Prostate gland (tissue), 2 donors: ENCODE measurements at regions not wholly inside any gene's neighbourhood (a gene's known extent, or its start where the extent isn't known, plus 50 kb on each side); places are given as distances from the start of the nearest gene placed in this dataset.

Source experiments
- DNase-seq: peaks from one replicate; pipeline ENCODE4 v3.0.0-alpha.2; 2019; ENCODE audit warnings: low spot score
- H3K27ac ChIP-seq, 2 donors: fragments of 200-600 bp; sonication (generic); 2 replicates each; pipeline ENCODE4 v1.5.1; 2017 to 2019
- H3K27me3 ChIP-seq: fragments of 200-600 bp; sonication (generic); replicated peaks from 2 replicates; pipeline ENCODE4 v1.5.1; 2019; ENCODE audit not compliant: insufficient read depth
- H3K36me3 ChIP-seq, 2 donors: fragments of 200-600 bp; sonication (generic); 1 replicate in 1 of 2; 2 replicates in 1 of 2; pipeline versions ENCODE4 v1.5.1 to v1.8.1; 2017 to 2019
- H3K4me1 ChIP-seq: fragments of 200-600 bp; sonication (generic); replicated peaks from 2 replicates; pipeline ENCODE4 v1.5.1; 2019
- H3K4me3 ChIP-seq, 2 donors: fragments of 200-600 bp; sonication (generic); 2 replicates each; pipeline ENCODE4 v1.5.1; 2017 to 2019
- H3K9me3 ChIP-seq: fragments of 200-600 bp; sonication (generic); 2 replicates; pipeline ENCODE4 v1.5.1; 2017
- POLR2A ChIP-seq: fragments of 450-650 bp; IDR thresholded peaks from one replicate; pipeline ENCODE4 v1.6.1; 2016; ENCODE audit warnings: antibody characterized with exemption, mild to moderate bottlenecking
- POLR2AphosphoS5 ChIP-seq: sonication (generic); formaldehyde crosslinking; IDR thresholded peaks from one replicate; pipeline ENCODE4 v1.6.1; 2017; ENCODE audit warnings: antibody characterized with exemption
- WGBS: methylation state at CpG from one replicate; pipeline ENCODE4 v1.1.5; 2018; 5-methylcytosine and 5-hydroxymethylcytosine counted together
- intact Hi-C: fragments of 100-400 bp; cut with DNase I; formaldehyde crosslinking; loops from one replicate; pipeline ENCODE4 v1.14.2; 2022
- TF ChIP-seq, protein P1 (sequence below), 4 experiments: fragments of 200-600 bp in 2 of 4; fragments of 450-650 bp in 2 of 4; sonication (generic) in 2 of 4; IDR thresholded peaks; 1 replicate in 3 of 4; 2 replicates in 1 of 4; pipeline ENCODE4 v1.5.1; 2016 to 2019; ENCODE audit warnings: antibody characterized with exemption in 4 of 4, mild to moderate bottlenecking in 2 of 4, moderate library complexity in 2 of 4

DNA sequence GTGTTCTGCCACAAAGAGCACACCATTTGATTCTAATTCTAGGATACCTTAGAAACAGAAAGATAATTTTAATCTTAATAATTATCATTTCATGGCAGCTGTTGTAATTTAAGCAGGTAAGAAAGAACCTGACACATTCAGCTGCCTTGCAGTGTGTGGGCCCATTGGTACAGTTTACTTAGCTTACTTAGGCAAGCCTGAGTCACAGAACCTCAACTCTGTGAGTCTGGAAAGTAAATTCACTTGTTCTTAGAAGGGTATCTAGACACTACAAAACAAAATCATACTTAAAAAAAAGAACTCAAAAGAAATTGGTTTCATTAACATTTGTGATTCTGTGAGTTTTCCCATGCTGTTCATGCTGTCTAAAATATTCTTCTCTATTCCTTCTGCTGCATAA lies 956.3 kb upstream of the SLC39A10 start:
- intact Hi-C loops: no loop called here
- DNase-seq: no peak
- Histone ChIP-seq H3K4me3 (no peak overlapping the region), H3K27me3 (no peaks in the 10 kb centered on the region), H3K27ac (no peak overlapping the region), H3K36me3 (no peaks in the 10 kb centered on the region), H3K4me1 (no peaks in the 10 kb centered on the region), H3K9me3 (no peaks in the 10 kb centered on the region)
- TF ChIP-seq POLR2A (no peak), POLR2AphosphoS5 (no peak)
- TF ChIP-seq, protein P1, sequence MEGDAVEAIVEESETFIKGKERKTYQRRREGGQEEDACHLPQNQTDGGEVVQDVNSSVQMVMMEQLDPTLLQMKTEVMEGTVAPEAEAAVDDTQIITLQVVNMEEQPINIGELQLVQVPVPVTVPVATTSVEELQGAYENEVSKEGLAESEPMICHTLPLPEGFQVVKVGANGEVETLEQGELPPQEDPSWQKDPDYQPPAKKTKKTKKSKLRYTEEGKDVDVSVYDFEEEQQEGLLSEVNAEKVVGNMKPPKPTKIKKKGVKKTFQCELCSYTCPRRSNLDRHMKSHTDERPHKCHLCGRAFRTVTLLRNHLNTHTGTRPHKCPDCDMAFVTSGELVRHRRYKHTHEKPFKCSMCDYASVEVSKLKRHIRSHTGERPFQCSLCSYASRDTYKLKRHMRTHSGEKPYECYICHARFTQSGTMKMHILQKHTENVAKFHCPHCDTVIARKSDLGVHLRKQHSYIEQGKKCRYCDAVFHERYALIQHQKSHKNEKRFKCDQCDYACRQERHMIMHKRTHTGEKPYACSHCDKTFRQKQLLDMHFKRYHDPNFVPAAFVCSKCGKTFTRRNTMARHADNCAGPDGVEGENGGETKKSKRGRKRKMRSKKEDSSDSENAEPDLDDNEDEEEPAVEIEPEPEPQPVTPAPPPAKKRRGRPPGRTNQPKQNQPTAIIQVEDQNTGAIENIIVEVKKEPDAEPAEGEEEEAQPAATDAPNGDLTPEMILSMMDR (IDR thresholded peaks at IDR 0.05): no peak

DNA sequence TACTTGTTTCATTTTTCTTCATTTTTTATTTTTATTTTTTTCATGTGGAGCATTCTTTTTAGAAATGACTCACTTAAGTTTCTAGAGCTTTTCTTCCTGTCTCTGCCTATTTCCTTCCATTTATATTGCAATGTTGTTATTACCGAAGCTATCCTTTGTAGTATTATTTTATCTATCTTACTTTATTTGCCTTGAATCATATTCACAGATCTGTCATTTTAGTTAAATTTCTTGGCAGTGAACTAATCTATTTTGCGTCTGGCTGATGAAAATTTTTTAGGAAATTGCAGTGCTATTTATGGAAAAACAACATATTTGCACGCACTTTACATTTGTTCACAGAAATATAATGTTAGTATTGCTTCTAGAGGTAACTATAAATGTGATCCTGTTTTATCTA lies 956.9 kb upstream of the SLC39A10 start:
- 77% methylated on average over 3 of the region's 3 CpGs for WGBS
- Histone ChIP-seq H3K4me3 (no peak overlapping the region), H3K36me3 (no peaks in the 10 kb centered on the region), H3K4me1 (no peaks in the 10 kb centered on the region), H3K9me3 (no peaks in the 10 kb centered on the region), H3K27me3 (no peaks in the 10 kb centered on the region), H3K27ac (no peak overlapping the region)
- intact Hi-C loops: no loop called here
- TF ChIP-seq POLR2A (no peak), POLR2AphosphoS5 (no peak)
- TF ChIP-seq, protein P1 (IDR thresholded peaks at IDR 0.05): no peak
- DNase-seq: no peak

GRCh38 chr2:194698012-194698411 lies 959.0 kb upstream of the SLC39A10 start:
- H3K9me3 ChIP-seq: no peaks in the 10 kb centered on the region
- DNase-seq: no peak
- H3K27me3 ChIP-seq: no peaks in the 10 kb centered on the region
- TF ChIP-seq POLR2A (no peak), POLR2AphosphoS5 (no peak)
- TF ChIP-seq, protein P1 (IDR thresholded peaks at IDR 0.05): no peak
- H3K4me1 ChIP-seq: no peaks in the 10 kb centered on the region
- WGBS: 60% methylated on average over 3 of the region's 3 CpGs
- H3K4me3 ChIP-seq: no peak overlapping the region
- H3K27ac ChIP-seq: no peak overlapping the region
- no peaks in the 10 kb centered on the region for H3K36me3 ChIP-seq
- intact Hi-C loops: no loop called here

GRCh38 chr2:194697439-194697838 lies 959.6 kb upstream of the SLC39A10 start:
- no peak for TF ChIP-seq POLR2AphosphoS5
- TF ChIP-seq, protein P1 (IDR thresholded peaks at IDR 0.05): no peak
- no peak for TF ChIP-seq POLR2A
- intact Hi-C loops: no loop called here
- Histone ChIP-seq H3K4me1 (no peaks in the 10 kb centered on the region), H3K27ac (no peak overlapping the region), H3K4me3 (no peak overlapping the region), H3K27me3 (no peaks in the 10 kb centered on the region), H3K36me3 (no peaks in the 10 kb centered on the region), H3K9me3 (no peaks in the 10 kb centered on the region)
- DNase-seq: no peak

GRCh38 chr2:194696690-194697089 lies 960.3 kb upstream of the SLC39A10 start:
- H3K27ac ChIP-seq: no peak overlapping the region
- no peak overlapping the region for H3K4me3 ChIP-seq
- intact Hi-C loops: no loop called here
- H3K9me3 ChIP-seq: no peaks in the 10 kb centered on the region
- no peaks in the 10 kb centered on the region for H3K36me3 ChIP-seq
- H3K4me1 ChIP-seq: no peaks in the 10 kb centered on the region
- H3K27me3 ChIP-seq: no peaks in the 10 kb centered on the region
- peak; percentile 4 for DNase-seq
- TF ChIP-seq POLR2A (no peak), POLR2AphosphoS5 (peak; percentile 57)
- TF ChIP-seq, protein P1 (IDR thresholded peaks at IDR 0.05): no peak
